ENCODE measurements at regions not wholly inside any gene's neighbourhood (a gene's known extent, or its start where the extent isn't known, plus 50 kb on each side); places are given as distances from the start of the nearest gene placed in this dataset.

GRCh38 chr7:54810401-54810800 lies 51.4 kb upstream of the SEC61G start:
- TF ChIP-seq CTCF (IDR thresholded peaks at IDR 0.05; ENCODE audit: borderline replicate concordance, extremely low read depth, low read length, poor library complexity, severe bottlenecking) (no peak), EZH2 (IDR thresholded peaks at IDR 0.05; ENCODE audit: borderline replicate concordance, low read depth, low read length, severe bottlenecking) (no peak)
